ENCODE measurements at regions not wholly inside any gene's neighbourhood (a gene's known extent, or its start where the extent isn't known, plus 50 kb on each side); places are given as distances from the start of the nearest gene placed in this dataset.

GRCh38 chr2:21696900-21697299 is 573.1 kb downstream of the TDRD15 start:
- no peak overlapping the region for H3K4me3 ChIP-seq (ENCODE audit: low read length)
- DNase-seq (ENCODE audit: low read depth, low spot score) = no peak

GRCh38 chr2:21700644-21701043 is 576.9 kb downstream of the TDRD15 start:
- DNase-seq (ENCODE audit: low read depth, low spot score) = no peak
- H3K4me3 ChIP-seq (ENCODE audit: low read length) = no peak overlapping the region

GRCh38 chr2:21710031-21710430 is 586.3 kb downstream of the TDRD15 start:
- no peak for DNase-seq (ENCODE audit: low read depth, low spot score)
- no peak overlapping the region for H3K4me3 ChIP-seq (ENCODE audit: low read length)

- H3K4me3 ChIP-seq (ENCODE audit: low read length) = no peak overlapping the region
- no peak for DNase-seq (ENCODE audit: low read depth, low spot score)
These were observed 586.7 kb downstream of the TDRD15 start for GRCh38 chr2:21710496-21710895.

GRCh38 chr2:21715887-21716286 is 592.1 kb downstream of the TDRD15 start:
- no peak overlapping the region for H3K4me3 ChIP-seq (ENCODE audit: low read length)
- DNase-seq (ENCODE audit: low read depth, low spot score) = no peak

GRCh38 chr2:21727101-21727500 is 603.3 kb downstream of the TDRD15 start:
- no peak overlapping the region for H3K4me3 ChIP-seq (ENCODE audit: low read length)

GRCh38 chr2:21728133-21728532 is 604.4 kb downstream of the TDRD15 start:
- H3K4me3 ChIP-seq (ENCODE audit: low read length) = no peak overlapping the region
- no peak for DNase-seq (ENCODE audit: low read depth, low spot score)

More at GRCh38 chr2:21727101-21727500, 603.3 kb downstream of the TDRD15 start:
- no peak for DNase-seq (ENCODE audit: low read depth, low spot score)

- DNase-seq (ENCODE audit: low read depth, low spot score) = no peak
- H3K4me3 ChIP-seq (ENCODE audit: low read length) = no peak overlapping the region
These were observed 606.4 kb downstream of the TDRD15 start for GRCh38 chr2:21730141-21730540.

- H3K4me3 ChIP-seq (ENCODE audit: low read length) = no peak overlapping the region
- no peak for DNase-seq (ENCODE audit: low read depth, low spot score)
These were observed 616.7 kb downstream of the TDRD15 start for GRCh38 chr2:21740484-21740883.

GRCh38 chr2:21746499-21746898 is 622.7 kb downstream of the TDRD15 start:
- no peak for DNase-seq (ENCODE audit: low read depth, low spot score)
- H3K4me3 ChIP-seq (ENCODE audit: low read length) = no peak overlapping the region

- H3K4me3 ChIP-seq (ENCODE audit: low read length) = no peak overlapping the region
- no peak for DNase-seq (ENCODE audit: low read depth, low spot score)
These were observed 624.7 kb downstream of the TDRD15 start for GRCh38 chr2:21748501-21748900.

GRCh38 chr2:21754164-21754788 is 630.5 kb downstream of the TDRD15 start:
- DNase-seq (ENCODE audit: low read depth, low spot score) = no peak
- no peak overlapping the region for H3K4me3 ChIP-seq (ENCODE audit: low read length)

- H3K4me3 ChIP-seq (ENCODE audit: low read length) = no peak overlapping the region
- DNase-seq (ENCODE audit: low read depth, low spot score) = no peak
These were observed 634.1 kb downstream of the TDRD15 start for GRCh38 chr2:21757805-21758430.

- DNase-seq (ENCODE audit: low read depth, low spot score) = no peak
- no peak overlapping the region for H3K4me3 ChIP-seq (ENCODE audit: low read length)
These were observed 636.1 kb downstream of the TDRD15 start for GRCh38 chr2:21759819-21760218.

- DNase-seq (ENCODE audit: low read depth, low spot score) = no peak
- no peak overlapping the region for H3K4me3 ChIP-seq (ENCODE audit: low read length)
These were observed 637.6 kb downstream of the TDRD15 start for GRCh38 chr2:21761361-21761760.

GRCh38 chr2:21763501-21763900 is 639.7 kb downstream of the TDRD15 start:
- DNase-seq (ENCODE audit: low read depth, low spot score) = no peak
- no peak overlapping the region for H3K4me3 ChIP-seq (ENCODE audit: low read length)

- no peak for DNase-seq (ENCODE audit: low read depth, low spot score)
- no peak overlapping the region for H3K4me3 ChIP-seq (ENCODE audit: low read length)
These were observed 647.0 kb downstream of the TDRD15 start for GRCh38 chr2:21770787-21771186.

- DNase-seq (ENCODE audit: low read depth, low spot score) = no peak
- no peak overlapping the region for H3K4me3 ChIP-seq (ENCODE audit: low read length)
These were observed 648.9 kb downstream of the TDRD15 start for GRCh38 chr2:21772624-21773023.

- no peak overlapping the region for H3K4me3 ChIP-seq (ENCODE audit: low read length)
- no peak for DNase-seq (ENCODE audit: low read depth, low spot score)
These were observed 649.4 kb downstream of the TDRD15 start for GRCh38 chr2:21773168-21773567.

- no peak overlapping the region for H3K4me3 ChIP-seq (ENCODE audit: low read length)
- DNase-seq (ENCODE audit: low read depth, low spot score) = no peak
These were observed 651.1 kb downstream of the TDRD15 start for GRCh38 chr2:21774691-21775368.

GRCh38 chr2:21779786-21780185 is 656.0 kb downstream of the TDRD15 start:
- H3K4me3 ChIP-seq (ENCODE audit: low read length) = no peak overlapping the region
- DNase-seq (ENCODE audit: low read depth, low spot score) = no peak

Measured in Jurkat, Clone E6-1 (cell line).